Neural cell (in vitro differentiated cells): ENCODE measurements at regions not wholly inside any gene's neighbourhood (a gene's known extent, or its start where the extent isn't known, plus 50 kb on each side); places are given as distances from the start of the nearest gene placed in this dataset.

Experiments
- H2AFZ ChIP-seq: fragments of 200-600, 300-800 bp; sonication (generic), shearing (Covaris generic); 2 replicates; pipeline ENCODE4 v1.6.0; 2014; ENCODE audit warnings: low read depth, mild to moderate bottlenecking, antibody characterized with exemption, low read length, moderate library complexity
- H3F3A ChIP-seq: fragments of 200-600 bp; shearing (Covaris generic); 2 replicates; pipeline ENCODE4 v1.6.1; 2016; ENCODE audit warnings: mild to moderate bottlenecking, moderate library complexity, mixed read lengths, antibody characterized with exemption, low read length; ENCODE audit not compliant: insufficient read depth, poor library complexity, severe bottlenecking
- H3K27ac ChIP-seq: fragments of 200-600, 300-800 bp; sonication (generic), shearing (Covaris generic); 2 replicates; pipeline ENCODE4 v1.5.1; 2014; ENCODE audit warnings: mild to moderate bottlenecking, low read length, moderate library complexity
- H3K27me3 ChIP-seq: fragments of 300-800, 200-600 bp; sonication (generic), shearing (Covaris generic); 2 replicates; pipeline ENCODE4 v1.6.0; 2014; ENCODE audit warnings: mild to moderate bottlenecking, low read depth, low read length, moderate library complexity; ENCODE audit not compliant: insufficient read depth
- H3K36me3 ChIP-seq: fragments of 300-800, 200-600 bp; sonication (generic), shearing (Covaris generic); 2 replicates; pipeline ENCODE4 v1.5.1; 2014; ENCODE audit warnings: mild to moderate bottlenecking, antibody characterized with exemption, low read length, moderate library complexity; ENCODE audit not compliant: insufficient read depth
- H3K4me2 ChIP-seq: fragments of 300-800, 200-600 bp; sonication (generic), shearing (Covaris generic); 2 replicates; pipeline ENCODE4 v1.6.0; 2014; ENCODE audit warnings: mild to moderate bottlenecking, low read length
- H3K4me3 ChIP-seq: fragments of 300-800, 200-600 bp; sonication (generic), shearing (Covaris generic); 2 replicates; pipeline ENCODE4 v1.5.1; 2014; ENCODE audit warnings: mild to moderate bottlenecking, low read length, moderate library complexity
- H3K79me2 ChIP-seq: fragments of 200-600 bp; shearing (Covaris generic); replicated peaks from 2 replicates; pipeline ENCODE4 v1.6.0; 2014; ENCODE audit warnings: mild to moderate bottlenecking, low read length, moderate library complexity; ENCODE audit not compliant: insufficient read depth
- H3K9ac ChIP-seq: fragments of 300-800, 200-600 bp; sonication (generic), shearing (Covaris generic); 2 replicates; pipeline ENCODE4 v1.6.1; 2016; ENCODE audit warnings: mild to moderate bottlenecking, low read length, mixed read lengths
- H3K9me2 ChIP-seq: fragments of 200-600 bp; shearing (Covaris generic); 2 replicates; pipeline ENCODE4 v1.6.1; 2016; ENCODE audit warnings: mild to moderate bottlenecking, low read length, mixed read lengths; ENCODE audit not compliant: insufficient read depth
- H3K9me3 ChIP-seq: fragments of 200-600, 300-800 bp; sonication (generic), shearing (Covaris generic); 2 replicates; pipeline ENCODE4 v1.6.1; 2016; ENCODE audit warnings: mild to moderate bottlenecking, mixed run types, low read length, moderate library complexity, mixed read lengths
- H4K20me1 ChIP-seq: fragments of 200-600 bp; shearing (Covaris generic); 2 replicates; pipeline ENCODE4 v1.6.1; 2016; ENCODE audit warnings: mild to moderate bottlenecking, mixed run types; ENCODE audit not compliant: insufficient read depth
- EP300 ChIP-seq: fragments of 450-650 bp; conservative IDR thresholded peaks from 2 replicates; pipeline ENCODE4 v1.6.1; 2014; ENCODE audit warnings: antibody characterized with exemption, mild to moderate bottlenecking, moderate library complexity; ENCODE audit not compliant: poor library complexity, severe bottlenecking
- EZH2 ChIP-seq: fragments of 200-600, 300-800 bp; shearing (Covaris generic), sonication (generic); IDR thresholded peaks from 2 replicates; pipeline ENCODE4 v1.6.1; 2014; ENCODE audit warnings: antibody characterized with exemption, low read length, borderline replicate concordance, mild to moderate bottlenecking; ENCODE audit not compliant: insufficient read depth, poor library complexity, severe bottlenecking
- MXI1 ChIP-seq: fragments of 450-650 bp; conservative IDR thresholded peaks from 2 replicates; pipeline ENCODE4 v1.6.1; 2014; ENCODE audit warnings: antibody characterized with exemption, mild to moderate bottlenecking; ENCODE audit not compliant: poor library complexity, severe bottlenecking
- POLR2AphosphoS5 ChIP-seq: IDR thresholded peaks from 2 replicates; pipeline ENCODE4 v1.6.1; 2012
- RAD21 ChIP-seq: fragments of 450-650 bp; conservative IDR thresholded peaks from 2 replicates; pipeline ENCODE4 v1.6.1; 2014; ENCODE audit warnings: antibody characterized with exemption, mild to moderate bottlenecking, moderate library complexity
- SMC3 ChIP-seq: fragments of 450-650 bp; conservative IDR thresholded peaks from 2 replicates; pipeline ENCODE4 v1.6.1; 2014; ENCODE audit warnings: antibody characterized with exemption, mild to moderate bottlenecking, moderate library complexity; ENCODE audit not compliant: poor library complexity
- TAF1 ChIP-seq: IDR thresholded peaks from 2 replicates; pipeline ENCODE4 v1.6.1; 2012; ENCODE audit warnings: low read depth
- TF ChIP-seq, protein P1 (sequence below): IDR thresholded peaks from 2 replicates; pipeline ENCODE4 v1.6.1; 2012; ENCODE audit warnings: borderline replicate concordance
- TF ChIP-seq, protein P2 (sequence below): fragments of 450-650 bp; IDR thresholded peaks from 2 replicates; pipeline ENCODE4 v1.5.1; 2014; ENCODE audit warnings: antibody characterized with exemption, mild to moderate bottlenecking, moderate library complexity; ENCODE audit not compliant: poor library complexity, severe bottlenecking

DNA sequence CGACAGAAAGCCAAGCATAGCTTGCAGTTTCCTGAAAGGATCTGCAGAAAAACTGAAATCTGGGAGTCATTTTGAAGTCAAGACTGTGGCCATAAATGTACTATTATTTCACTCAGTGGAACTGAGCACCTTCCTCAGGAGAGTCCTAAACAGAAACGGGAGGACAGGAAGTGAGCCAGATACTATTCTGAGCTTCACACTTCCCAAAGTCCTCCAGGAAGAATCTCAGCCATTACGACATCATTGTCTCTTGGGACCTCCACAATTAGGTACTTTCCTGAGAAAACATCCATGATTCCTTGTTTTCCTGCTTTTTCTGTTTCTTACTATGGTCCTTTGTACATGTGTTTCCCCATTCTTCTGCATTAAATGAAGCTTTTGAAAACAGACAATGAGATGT is 299.2 kb upstream of the USP25 start:
- no peak overlapping the region for H3K9ac ChIP-seq
- H3K4me2 ChIP-seq: no peak overlapping the region
- H4K20me1 ChIP-seq: no peaks in the 10 kb centered on the region
- no peak overlapping the region for H2AFZ ChIP-seq
- no peak overlapping the region for H3K4me3 ChIP-seq
- no peaks in the 10 kb centered on the region for H3K9me3 ChIP-seq
- no peaks in the 10 kb centered on the region for H3K9me2 ChIP-seq
- H3F3A ChIP-seq: no peaks in the 10 kb centered on the region
- H3K36me3 ChIP-seq: no peaks in the 10 kb centered on the region
- TF ChIP-seq, protein P1, sequence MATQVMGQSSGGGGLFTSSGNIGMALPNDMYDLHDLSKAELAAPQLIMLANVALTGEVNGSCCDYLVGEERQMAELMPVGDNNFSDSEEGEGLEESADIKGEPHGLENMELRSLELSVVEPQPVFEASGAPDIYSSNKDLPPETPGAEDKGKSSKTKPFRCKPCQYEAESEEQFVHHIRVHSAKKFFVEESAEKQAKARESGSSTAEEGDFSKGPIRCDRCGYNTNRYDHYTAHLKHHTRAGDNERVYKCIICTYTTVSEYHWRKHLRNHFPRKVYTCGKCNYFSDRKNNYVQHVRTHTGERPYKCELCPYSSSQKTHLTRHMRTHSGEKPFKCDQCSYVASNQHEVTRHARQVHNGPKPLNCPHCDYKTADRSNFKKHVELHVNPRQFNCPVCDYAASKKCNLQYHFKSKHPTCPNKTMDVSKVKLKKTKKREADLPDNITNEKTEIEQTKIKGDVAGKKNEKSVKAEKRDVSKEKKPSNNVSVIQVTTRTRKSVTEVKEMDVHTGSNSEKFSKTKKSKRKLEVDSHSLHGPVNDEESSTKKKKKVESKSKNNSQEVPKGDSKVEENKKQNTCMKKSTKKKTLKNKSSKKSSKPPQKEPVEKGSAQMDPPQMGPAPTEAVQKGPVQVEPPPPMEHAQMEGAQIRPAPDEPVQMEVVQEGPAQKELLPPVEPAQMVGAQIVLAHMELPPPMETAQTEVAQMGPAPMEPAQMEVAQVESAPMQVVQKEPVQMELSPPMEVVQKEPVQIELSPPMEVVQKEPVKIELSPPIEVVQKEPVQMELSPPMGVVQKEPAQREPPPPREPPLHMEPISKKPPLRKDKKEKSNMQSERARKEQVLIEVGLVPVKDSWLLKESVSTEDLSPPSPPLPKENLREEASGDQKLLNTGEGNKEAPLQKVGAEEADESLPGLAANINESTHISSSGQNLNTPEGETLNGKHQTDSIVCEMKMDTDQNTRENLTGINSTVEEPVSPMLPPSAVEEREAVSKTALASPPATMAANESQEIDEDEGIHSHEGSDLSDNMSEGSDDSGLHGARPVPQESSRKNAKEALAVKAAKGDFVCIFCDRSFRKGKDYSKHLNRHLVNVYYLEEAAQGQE: no peak
- TF ChIP-seq RAD21: no peak
- no peaks in the 10 kb centered on the region for H3K79me2 ChIP-seq
- H3K27ac ChIP-seq: no peak overlapping the region
- no peaks in the 10 kb centered on the region for H3K27me3 ChIP-seq

DNA sequence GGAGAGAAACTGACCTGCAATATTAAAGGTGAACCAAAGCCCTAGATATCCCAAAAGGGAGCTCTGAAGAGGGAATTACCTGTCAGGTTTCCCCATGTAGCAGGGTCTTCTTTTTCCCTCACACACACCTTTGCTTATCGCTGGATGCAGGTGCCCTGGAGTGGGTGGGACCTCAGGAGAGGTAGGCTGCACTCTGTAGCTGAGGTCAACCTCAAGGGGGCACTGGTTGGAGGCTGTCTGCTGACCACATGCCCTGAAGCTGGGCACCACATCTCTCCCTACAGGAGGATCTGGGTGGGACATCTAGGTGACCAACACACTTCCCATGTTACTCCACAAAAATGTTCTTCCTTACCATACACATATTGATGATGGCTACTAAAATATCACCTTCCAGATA is 298.7 kb upstream of the USP25 start:
- no peak overlapping the region for H3K4me2 ChIP-seq
- H3F3A ChIP-seq: no peaks in the 10 kb centered on the region
- H3K9me3 ChIP-seq: no peaks in the 10 kb centered on the region
- no peaks in the 10 kb centered on the region for H3K27me3 ChIP-seq
- no peaks in the 10 kb centered on the region for H3K36me3 ChIP-seq
- no peaks in the 10 kb centered on the region for H4K20me1 ChIP-seq
- no peaks in the 10 kb centered on the region for H3K9me2 ChIP-seq
- no peaks in the 10 kb centered on the region for H3K79me2 ChIP-seq
- no peak overlapping the region for H3K27ac ChIP-seq
- no peak overlapping the region for H3K9ac ChIP-seq
- H3K4me3 ChIP-seq: no peak overlapping the region
- TF ChIP-seq TAF1 (no peak), EZH2 (no peak), RAD21 (no peak), MXI1 (no peak), POLR2AphosphoS5 (no peak), SMC3 (no peak), EP300 (no peak)
- TF ChIP-seq, protein P2, sequence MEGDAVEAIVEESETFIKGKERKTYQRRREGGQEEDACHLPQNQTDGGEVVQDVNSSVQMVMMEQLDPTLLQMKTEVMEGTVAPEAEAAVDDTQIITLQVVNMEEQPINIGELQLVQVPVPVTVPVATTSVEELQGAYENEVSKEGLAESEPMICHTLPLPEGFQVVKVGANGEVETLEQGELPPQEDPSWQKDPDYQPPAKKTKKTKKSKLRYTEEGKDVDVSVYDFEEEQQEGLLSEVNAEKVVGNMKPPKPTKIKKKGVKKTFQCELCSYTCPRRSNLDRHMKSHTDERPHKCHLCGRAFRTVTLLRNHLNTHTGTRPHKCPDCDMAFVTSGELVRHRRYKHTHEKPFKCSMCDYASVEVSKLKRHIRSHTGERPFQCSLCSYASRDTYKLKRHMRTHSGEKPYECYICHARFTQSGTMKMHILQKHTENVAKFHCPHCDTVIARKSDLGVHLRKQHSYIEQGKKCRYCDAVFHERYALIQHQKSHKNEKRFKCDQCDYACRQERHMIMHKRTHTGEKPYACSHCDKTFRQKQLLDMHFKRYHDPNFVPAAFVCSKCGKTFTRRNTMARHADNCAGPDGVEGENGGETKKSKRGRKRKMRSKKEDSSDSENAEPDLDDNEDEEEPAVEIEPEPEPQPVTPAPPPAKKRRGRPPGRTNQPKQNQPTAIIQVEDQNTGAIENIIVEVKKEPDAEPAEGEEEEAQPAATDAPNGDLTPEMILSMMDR: no peak
- TF ChIP-seq, protein P1: no peak
- no peak overlapping the region for H2AFZ ChIP-seq
